Epidermal melanocyte (primary cell): ENCODE measurements at regions not wholly inside any gene's neighbourhood (a gene's known extent, or its start where the extent isn't known, plus 50 kb on each side); places are given as distances from the start of the nearest gene placed in this dataset.

Experiments used
- DNase-seq: peaks from one replicate; pipeline ENCODE4 v3.0.0; 2011; ENCODE audit warnings: low spot score; ENCODE audit not compliant: insufficient read length

DNA sequence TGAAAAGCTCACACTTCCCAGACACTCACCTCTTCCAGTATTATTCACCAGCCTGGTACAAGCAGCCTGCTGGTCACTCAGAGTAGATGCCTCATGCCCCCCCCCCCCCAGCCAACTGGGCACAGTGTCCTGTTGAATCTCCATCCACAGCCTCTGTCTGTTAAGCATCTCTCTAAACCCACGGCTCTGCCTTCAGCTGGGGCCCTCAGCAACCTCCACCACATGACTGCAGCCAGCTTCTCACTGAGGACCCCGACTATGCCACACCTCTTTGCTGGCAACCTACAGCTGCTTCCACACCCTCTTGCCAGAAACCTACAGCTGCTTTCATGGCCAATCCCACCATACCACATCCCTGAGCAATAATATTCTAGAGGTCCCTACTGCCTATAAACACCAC, 113.1 kb downstream of the RHOU start:
- no peak for DNase-seq

DNA sequence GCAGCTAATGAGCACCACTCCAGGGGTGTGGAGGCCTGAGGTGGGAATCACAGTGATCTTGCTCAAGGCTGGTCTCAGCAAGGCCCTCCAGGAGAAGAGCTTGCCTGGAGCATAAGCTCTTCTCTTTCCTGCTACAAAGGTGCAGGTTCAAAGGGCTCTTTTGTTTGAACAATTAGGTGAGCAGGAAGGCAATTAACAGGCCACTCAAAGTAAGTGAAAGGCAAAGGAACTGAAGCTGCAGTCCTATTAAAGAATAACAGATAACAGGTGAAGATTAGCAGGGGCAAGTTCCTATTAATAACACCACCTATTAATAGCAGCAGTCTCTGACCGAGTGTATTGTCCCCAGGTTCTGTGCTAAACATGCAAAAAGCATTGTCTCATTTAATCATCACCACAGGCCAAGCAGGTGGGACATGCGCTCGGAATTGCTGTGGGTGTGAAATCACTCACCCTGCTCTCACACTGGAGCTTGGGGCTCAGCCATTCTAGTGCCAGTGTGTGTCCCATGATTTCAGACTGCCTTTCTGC, 113.8 kb downstream of the RHOU start:
- no peak for DNase-seq

GRCh38 chr1:228850141-228851100, 115.1 kb downstream of the RHOU start:
- DNase-seq, result no peak

- DNase-seq, result no peak
These were observed 115.9 kb downstream of the RHOU start for GRCh38 chr1:228851193-228851592.

DNA sequence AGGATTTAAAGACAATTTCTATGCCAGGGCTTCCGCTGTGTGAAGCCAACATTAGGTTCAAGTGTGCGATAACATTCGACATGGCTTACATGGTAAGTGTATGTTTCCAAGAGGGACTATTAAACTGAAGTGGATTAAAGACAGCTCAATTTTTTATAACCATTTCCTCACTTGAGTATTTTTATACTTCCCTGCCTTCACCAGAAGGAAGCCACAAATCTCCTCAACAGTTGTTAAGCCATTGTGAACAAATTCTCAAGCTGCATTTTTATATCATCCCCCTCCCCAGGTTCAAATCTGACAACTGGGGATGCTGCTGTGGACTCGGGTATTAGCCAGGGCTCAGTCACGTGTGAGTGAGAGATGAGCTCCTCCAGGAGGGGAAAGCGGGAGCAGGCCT, 116.3 kb downstream of the RHOU start:
- DNase-seq, result no peak

- DNase-seq, result no peak
These were observed 116.7 kb downstream of the RHOU start for GRCh38 chr1:228852024-228852423.

GRCh38 chr1:228852511-228853088, 117.3 kb downstream of the RHOU start:
- no peak for DNase-seq

DNA sequence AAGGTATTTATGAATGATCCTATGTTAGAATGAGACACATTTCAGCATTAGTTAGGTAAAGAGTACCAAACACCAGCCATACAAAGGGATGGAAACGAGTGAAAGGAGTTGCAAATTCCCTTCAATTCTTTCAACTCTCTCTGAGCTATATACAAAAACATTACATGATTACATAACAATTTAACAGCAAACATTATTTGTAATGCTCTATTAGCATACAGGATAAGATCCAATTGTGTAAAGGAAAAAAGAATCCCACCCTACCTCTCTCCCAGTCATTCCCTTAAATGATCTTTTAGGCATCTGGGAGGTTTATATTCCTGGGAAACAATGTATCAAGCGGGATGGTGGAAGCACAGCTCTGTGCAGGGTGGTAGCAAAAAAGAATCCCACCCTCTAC, 117.9 kb downstream of the RHOU start:
- no peak for DNase-seq

GRCh38 chr1:228853637-228854036, 118.4 kb downstream of the RHOU start:
- DNase-seq, result no peak

DNA sequence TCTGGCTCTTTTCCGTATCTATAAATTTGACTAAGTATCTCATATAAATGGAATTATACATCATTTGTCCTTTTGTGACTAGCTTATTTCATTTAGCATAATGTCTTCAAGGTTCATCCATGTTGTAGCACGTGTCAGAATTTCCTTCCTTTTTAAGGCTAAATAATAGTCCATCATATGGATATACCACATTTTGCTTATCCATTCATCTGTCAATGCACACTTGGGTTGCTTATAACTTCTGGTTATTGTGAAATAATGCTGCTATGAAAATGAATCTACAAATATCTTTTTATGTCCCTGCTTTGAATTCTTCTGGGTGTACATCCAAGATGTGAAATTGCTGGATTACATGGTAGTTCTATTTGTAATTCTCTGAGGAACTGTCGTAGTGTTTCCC, 119.6 kb downstream of the RHOU start:
- no peak for DNase-seq

DNA sequence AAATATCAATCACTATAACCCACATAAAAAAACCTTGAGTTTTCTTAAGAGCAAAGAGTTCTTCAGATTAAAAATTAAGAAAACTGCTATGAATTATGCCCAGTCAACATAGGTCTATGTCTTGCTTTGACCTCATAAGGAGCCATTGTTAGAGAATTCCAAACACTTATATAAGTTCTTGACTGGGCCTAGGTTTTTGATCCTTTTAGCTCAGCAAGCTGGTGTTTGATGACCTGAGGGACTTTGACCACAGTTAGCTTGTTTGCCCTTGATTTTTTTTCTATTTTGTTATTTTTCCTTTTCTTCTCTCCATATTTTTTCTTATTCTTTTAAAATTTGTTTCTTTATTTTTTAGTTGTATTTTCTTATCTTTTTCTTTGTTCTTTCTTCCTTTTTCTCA, 122.3 kb downstream of the RHOU start:
- DNase-seq, result no peak

DNA sequence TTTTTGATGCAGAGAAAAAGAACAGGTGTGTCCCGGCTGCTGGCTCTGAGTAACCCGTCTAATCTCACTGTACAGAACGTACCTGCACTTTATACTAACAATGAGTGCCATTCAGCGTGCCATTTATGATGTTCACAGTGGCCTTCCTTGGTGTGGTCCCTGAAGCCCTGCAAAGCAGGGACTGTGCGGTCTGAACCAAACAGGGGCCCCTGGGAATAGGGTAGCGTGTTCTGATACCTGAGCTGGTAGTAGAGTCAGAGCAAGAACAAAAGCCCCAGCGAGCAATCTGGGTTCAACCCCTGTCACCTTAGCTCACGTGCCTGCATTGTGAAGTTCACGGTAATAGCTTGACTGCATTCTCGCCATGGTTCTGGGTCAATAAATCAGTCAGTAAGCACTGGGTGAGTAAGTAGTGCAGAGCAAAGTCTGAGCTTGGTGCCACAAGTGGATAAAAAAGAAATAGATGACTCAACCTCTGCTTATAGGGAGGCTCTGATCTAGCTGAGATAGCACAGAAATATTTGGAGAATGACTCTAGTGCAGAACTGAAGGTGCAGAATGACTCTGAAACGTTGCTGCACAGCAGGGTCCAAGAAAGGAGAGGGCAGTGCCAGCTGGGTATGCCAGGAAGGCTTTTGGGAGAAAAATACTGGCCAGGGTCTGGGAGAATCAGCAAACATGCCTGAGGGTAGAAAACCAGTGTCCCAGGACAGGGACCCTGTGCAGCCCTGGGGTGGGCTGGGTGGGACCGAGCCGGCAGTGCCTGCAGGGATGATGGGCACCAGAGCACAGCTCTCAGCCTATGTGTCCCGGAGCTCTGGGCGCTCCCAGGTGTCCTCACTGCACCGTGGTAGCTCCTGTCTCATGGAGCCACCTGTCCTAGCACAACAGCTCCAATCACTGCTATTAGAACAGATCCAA, 125.9 kb downstream of the RHOU start:
- DNase-seq, result no peak

DNA sequence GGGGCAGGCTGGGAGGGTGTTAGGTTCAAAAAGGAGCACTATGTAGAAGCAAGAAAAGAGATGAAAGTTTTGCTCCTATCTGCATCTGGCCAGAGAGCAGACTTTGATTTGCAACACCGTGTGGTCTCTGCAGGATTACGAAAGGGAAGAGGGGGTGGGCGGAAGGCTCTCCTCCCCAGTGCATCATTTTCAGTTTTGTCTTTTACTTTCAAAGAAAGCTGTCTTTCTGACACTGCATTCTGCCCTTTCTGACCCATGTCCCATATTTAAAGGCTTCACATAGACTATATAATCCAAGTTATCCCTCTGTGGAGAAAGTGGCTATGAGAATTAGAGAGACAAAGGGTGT, 126.5 kb downstream of the RHOU start:
- DNase-seq, result no peak

GRCh38 chr1:228862542-228863505, 127.5 kb downstream of the RHOU start:
- no peak for DNase-seq

GRCh38 chr1:228863776-228864175, 128.5 kb downstream of the RHOU start:
- no peak for DNase-seq

- DNase-seq, result no peak
These were observed 130.5 kb downstream of the RHOU start for GRCh38 chr1:228865627-228866330.

GRCh38 chr1:228866468-228866867, 131.2 kb downstream of the RHOU start:
- DNase-seq, result no peak

DNA sequence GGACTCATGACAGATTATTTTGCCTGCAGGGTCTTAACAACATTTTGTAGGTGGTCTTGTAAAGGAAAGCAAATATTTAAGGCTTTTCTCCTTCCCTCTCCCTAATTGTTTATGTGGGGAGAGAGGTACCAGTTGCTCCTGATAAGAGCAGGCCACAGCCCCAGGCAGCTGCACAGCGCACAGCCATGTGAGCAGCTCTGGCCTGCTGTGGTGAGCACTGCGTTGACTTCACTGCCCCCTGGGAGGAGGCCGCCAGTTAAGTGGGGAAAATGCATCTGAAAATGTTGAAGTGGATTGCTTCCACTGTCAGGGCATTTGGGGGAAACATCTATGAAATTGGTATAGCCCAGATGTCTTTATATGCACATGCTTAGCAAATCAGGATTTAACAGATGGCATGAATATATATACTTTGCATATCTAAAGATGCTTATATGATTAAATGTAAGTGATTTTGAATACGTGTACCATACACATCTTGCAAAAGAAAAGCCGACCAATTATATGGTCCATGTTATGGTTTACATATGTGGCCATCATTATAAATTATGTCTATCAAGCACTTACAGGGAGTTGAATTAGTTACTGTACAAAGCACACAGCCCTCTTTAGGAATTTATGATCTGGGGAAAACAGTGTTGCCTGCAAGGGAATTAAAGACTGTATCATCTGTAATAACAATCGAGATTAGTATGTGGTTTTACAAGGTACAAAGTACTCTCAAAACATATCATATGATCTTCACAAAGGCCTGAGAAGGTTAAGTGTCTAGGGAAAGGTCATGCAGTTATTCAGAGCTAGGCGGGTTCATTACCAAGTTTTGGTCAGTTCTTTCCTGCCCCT, 132.1 kb downstream of the RHOU start:
- no peak for DNase-seq
